Natural killer cell treated with Interleukin-12 subunit alpha and Interleukin-12 subunit beta and Interleukin-15 and Interleukin-18, amount 100 ng/mL, for 72 hours (primary cell): ENCODE measurements at regions not wholly inside any gene's neighbourhood (a gene's known extent, or its start where the extent isn't known, plus 50 kb on each side); places are given as distances from the start of the nearest gene placed in this dataset.

Experiments
- ATAC-seq, 2 donors: fragments of 150-1000 bp; cut with Tn5 transposase in 1 of 2; sonication (Bioruptor Pico), chemical (Tn5 transposase) in 1 of 2; 2 replicates each; pipeline ENCODE4 v1.10.0; 2021
- DNase-seq: peaks from one replicate; pipeline ENCODE4 v3.0.0; 2022; ENCODE audit warnings: low spot score
- H3K27ac Mint-ChIP-seq, 2 donors: 1 replicate in 1 of 2; 2 replicates in 1 of 2; pipeline ENCODE4 v1.8.0; 2022; ENCODE audit warnings: mixed read lengths in 2 of 2, mild to moderate bottlenecking in 1 of 2, moderate library complexity in 1 of 2
- H3K27me3 Mint-ChIP-seq, 2 donors: 1 replicate in 1 of 2; 2 replicates in 1 of 2; pipeline ENCODE4 v1.8.0; 2022; ENCODE audit warnings: mixed read lengths in 2 of 2
- H3K36me3 Mint-ChIP-seq: one replicate; pipeline ENCODE4 v1.8.0; 2022; ENCODE audit warnings: mixed read lengths
- H3K4me1 Mint-ChIP-seq, 2 donors: 1 replicate in 1 of 2; 2 replicates in 1 of 2; pipeline ENCODE4 v1.8.0; 2022; ENCODE audit warnings: low read depth in 2 of 2, mixed read lengths in 2 of 2, mild to moderate bottlenecking in 1 of 2
- H3K4me3 Mint-ChIP-seq: one replicate; pipeline ENCODE4 v1.8.0; 2022; ENCODE audit warnings: mixed read lengths
- H3K9me3 Mint-ChIP-seq: 2 replicates; pipeline ENCODE4 v1.8.0; 2022; ENCODE audit warnings: mixed read lengths

GRCh38 chr14:83101846-83102245 lies 1568.2 kb upstream of the SEL1L start:
- DNase-seq (no peak), ATAC-seq (no peak)
- H3K4me1 Mint-ChIP-seq: no peaks in the 10 kb centered on the region
- H3K9me3 Mint-ChIP-seq: peaks cover 11% of the 10 kb centered on the region
- no peak overlapping the region for H3K4me3 Mint-ChIP-seq
- no peaks in the 10 kb centered on the region for H3K36me3 Mint-ChIP-seq
- H3K27me3 Mint-ChIP-seq: no peaks in the 10 kb centered on the region
- no peak overlapping the region for H3K27ac Mint-ChIP-seq

GRCh38 chr14:83118029-83118428 lies 1584.4 kb upstream of the SEL1L start:
- Mint-ChIP-seq H3K27me3 (no peaks in the 10 kb centered on the region), H3K27ac (no peak overlapping the region), H3K4me3 (no peak overlapping the region), H3K36me3 (peaks cover 5% of the 10 kb centered on the region), H3K4me1 (no peaks in the 10 kb centered on the region), H3K9me3 (peaks cover 12% of the 10 kb centered on the region)
- DNase-seq (no peak), ATAC-seq (no peak)

GRCh38 chr14:83120187-83120586 lies 1586.5 kb upstream of the SEL1L start:
- Mint-ChIP-seq H3K36me3 (peaks cover 10% of the 10 kb centered on the region), H3K9me3 (peaks cover 13% of the 10 kb centered on the region), H3K4me1 (no peaks in the 10 kb centered on the region), H3K4me3 (no peak overlapping the region), H3K27ac (no peak overlapping the region), H3K27me3 (no peaks in the 10 kb centered on the region)
- DNase-seq: no peak
- ATAC-seq: no peak

- H3K27me3 Mint-ChIP-seq: no peaks in the 10 kb centered on the region
- no peak overlapping the region for H3K27ac Mint-ChIP-seq
- H3K4me1 Mint-ChIP-seq: no peaks in the 10 kb centered on the region
- peaks cover 24% of the 10 kb centered on the region for H3K9me3 Mint-ChIP-seq
- DNase-seq (no peak), ATAC-seq (no peak)
- no peak overlapping the region for H3K4me3 Mint-ChIP-seq
- peaks cover 6% of the 10 kb centered on the region for H3K36me3 Mint-ChIP-seq
Measured at GRCh38 chr14:83126076-83126475, 1592.4 kb upstream of the SEL1L start.

DNA sequence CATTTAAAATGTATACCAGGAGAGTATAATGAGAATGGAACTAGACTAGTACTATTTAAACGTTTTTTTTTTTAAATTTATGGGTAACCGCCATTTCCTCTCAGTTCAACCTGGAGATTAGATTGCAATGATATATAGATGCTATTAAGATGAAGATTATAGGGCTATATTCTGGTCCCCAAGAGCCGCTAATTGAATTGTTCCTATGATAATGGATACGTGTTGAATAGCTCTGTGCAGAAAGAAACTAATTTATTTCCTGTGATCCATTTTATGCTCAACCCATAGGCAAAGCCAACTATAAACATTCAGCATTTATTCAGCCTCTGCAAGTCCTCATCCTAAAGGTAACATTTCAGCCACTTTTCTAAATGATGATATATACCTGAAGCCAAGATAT lies 1595.1 kb upstream of the SEL1L start:
- DNase-seq (no peak), ATAC-seq (no peak)
- Mint-ChIP-seq H3K4me1 (no peaks in the 10 kb centered on the region), H3K36me3 (peaks cover 6% of the 10 kb centered on the region), H3K4me3 (no peak overlapping the region), H3K27me3 (no peaks in the 10 kb centered on the region), H3K9me3 (peaks cover 20% of the 10 kb centered on the region), H3K27ac (no peak overlapping the region)

GRCh38 chr14:83129496-83129895 lies 1595.8 kb upstream of the SEL1L start:
- DNase-seq (no peak), ATAC-seq (no peak)
- H3K36me3 Mint-ChIP-seq: peaks cover 6% of the 10 kb centered on the region
- no peaks in the 10 kb centered on the region for H3K4me1 Mint-ChIP-seq
- peaks cover 20% of the 10 kb centered on the region for H3K9me3 Mint-ChIP-seq
- H3K4me3 Mint-ChIP-seq: no peak overlapping the region
- no peaks in the 10 kb centered on the region for H3K27me3 Mint-ChIP-seq
- no peak overlapping the region for H3K27ac Mint-ChIP-seq

DNA sequence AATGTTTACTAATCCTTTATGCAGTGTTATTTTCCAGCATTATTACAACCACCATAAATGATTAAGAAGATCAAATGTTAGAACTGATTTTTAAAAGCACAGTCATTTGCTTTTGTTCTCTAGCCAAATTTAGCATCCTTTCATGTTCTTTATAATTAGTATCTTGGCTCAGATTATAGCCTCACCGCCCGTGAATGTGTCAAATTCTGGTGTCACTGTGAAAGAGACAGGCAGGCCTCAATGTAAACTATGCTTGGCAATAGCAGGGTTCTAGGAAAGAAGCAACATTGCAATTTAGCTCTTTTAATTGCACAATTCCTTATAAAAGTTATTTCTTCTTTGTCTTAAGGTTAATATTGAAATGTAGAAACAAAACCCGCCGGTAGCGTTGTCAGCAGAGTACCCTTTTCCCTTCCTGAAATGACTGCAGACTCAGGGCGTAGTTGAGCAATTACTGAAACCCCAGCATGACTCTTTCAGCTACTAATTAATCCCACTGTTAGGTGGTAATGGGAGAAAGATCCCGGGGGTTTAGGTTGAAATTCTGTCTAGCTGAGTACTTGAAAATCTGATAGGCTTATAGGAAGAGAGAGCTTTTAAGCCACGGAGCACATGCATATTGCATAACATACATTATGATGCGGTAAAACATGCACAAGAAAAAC lies 1600.5 kb upstream of the SEL1L start:
- DNase-seq (no peak), ATAC-seq (no peak)
- no peaks in the 10 kb centered on the region for H3K27me3 Mint-ChIP-seq
- H3K27ac Mint-ChIP-seq: no peak overlapping the region
- no peaks in the 10 kb centered on the region for H3K36me3 Mint-ChIP-seq
- H3K4me3 Mint-ChIP-seq: no peak overlapping the region
- H3K4me1 Mint-ChIP-seq: no peaks in the 10 kb centered on the region
- H3K9me3 Mint-ChIP-seq: peaks cover 5% of the 10 kb centered on the region

GRCh38 chr14:83140756-83141155 lies 1607.1 kb upstream of the SEL1L start:
- ATAC-seq: no peak
- Mint-ChIP-seq H3K27ac (no peak overlapping the region), H3K9me3 (peaks cover 9% of the 10 kb centered on the region), H3K36me3 (peaks cover 4% of the 10 kb centered on the region), H3K4me1 (no peaks in the 10 kb centered on the region), H3K4me3 (no peak overlapping the region), H3K27me3 (no peaks in the 10 kb centered on the region)
- no peak for DNase-seq

- Mint-ChIP-seq H3K27me3 (no peaks in the 10 kb centered on the region), H3K4me1 (no peaks in the 10 kb centered on the region), H3K4me3 (no peak overlapping the region), H3K36me3 (peaks cover 13% of the 10 kb centered on the region), H3K27ac (no peak overlapping the region), H3K9me3 (peaks cover 19% of the 10 kb centered on the region)
- no peak for DNase-seq
- ATAC-seq: no peak
Measured at GRCh38 chr14:83147006-83147405, 1613.4 kb upstream of the SEL1L start.

- Mint-ChIP-seq H3K9me3 (peaks cover 17% of the 10 kb centered on the region), H3K27me3 (no peaks in the 10 kb centered on the region), H3K36me3 (peaks cover 9% of the 10 kb centered on the region), H3K27ac (no peak overlapping the region), H3K4me3 (no peak overlapping the region), H3K4me1 (no peaks in the 10 kb centered on the region)
- ATAC-seq: no peak
- DNase-seq: no peak
Measured at GRCh38 chr14:83151571-83151970, 1617.9 kb upstream of the SEL1L start.

DNA sequence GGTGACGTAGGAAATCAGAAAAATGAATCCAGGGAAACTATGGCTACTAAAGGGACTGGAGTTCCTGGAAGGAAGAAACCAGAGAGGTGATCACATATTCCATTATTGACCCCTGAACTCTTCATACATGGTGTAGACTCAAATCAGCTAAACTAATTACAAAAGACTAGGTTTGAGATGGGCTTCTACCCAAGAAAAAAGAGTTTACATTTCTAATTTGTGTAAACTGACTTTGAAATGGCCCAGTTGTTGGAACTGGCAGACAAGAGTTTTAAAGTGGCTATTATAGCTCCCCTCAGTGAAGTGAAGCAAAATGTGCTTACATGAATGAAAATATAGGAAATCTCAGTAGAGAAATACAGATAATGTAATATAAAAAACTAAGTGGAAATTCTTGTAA lies 1619.4 kb upstream of the SEL1L start:
- ATAC-seq (no peak), DNase-seq (no peak)
- no peak overlapping the region for H3K27ac Mint-ChIP-seq
- no peaks in the 10 kb centered on the region for H3K4me1 Mint-ChIP-seq
- H3K27me3 Mint-ChIP-seq: no peaks in the 10 kb centered on the region
- peaks cover 7% of the 10 kb centered on the region for H3K36me3 Mint-ChIP-seq
- H3K9me3 Mint-ChIP-seq: peaks cover 20% of the 10 kb centered on the region
- no peak overlapping the region for H3K4me3 Mint-ChIP-seq

DNA sequence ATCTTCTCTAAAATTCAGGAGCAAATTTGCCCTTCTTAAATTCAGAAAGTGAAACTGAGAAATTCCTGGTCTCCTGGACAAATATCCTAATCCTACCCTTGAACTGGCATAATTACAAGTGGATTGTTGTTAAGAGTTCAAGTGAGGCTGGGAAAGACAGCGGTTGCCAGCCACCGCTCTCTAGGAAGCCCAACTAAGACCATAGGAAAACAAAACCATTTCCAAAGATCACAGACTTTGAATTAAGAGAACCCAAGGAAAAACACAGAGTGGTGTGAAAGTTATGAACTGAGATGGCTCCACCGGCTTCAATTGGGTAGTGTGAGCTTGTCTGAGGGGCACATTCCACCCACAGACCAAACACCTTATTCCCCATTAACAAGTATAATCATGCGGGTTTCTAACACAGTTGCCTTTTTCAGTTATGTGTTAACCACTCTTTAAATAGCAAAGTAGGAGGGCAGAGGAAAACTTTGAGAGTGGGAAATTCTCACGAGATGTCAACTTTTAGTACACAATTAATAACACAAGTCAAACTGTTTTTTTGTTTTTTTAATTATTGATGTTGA lies 1628.8 kb upstream of the SEL1L start:
- Mint-ChIP-seq H3K27ac (no peak overlapping the region), H3K36me3 (no peaks in the 10 kb centered on the region), H3K4me3 (no peak overlapping the region), H3K9me3 (peaks cover 13% of the 10 kb centered on the region), H3K27me3 (no peaks in the 10 kb centered on the region), H3K4me1 (no peaks in the 10 kb centered on the region)
- DNase-seq: no peak
- ATAC-seq: no peak

DNA sequence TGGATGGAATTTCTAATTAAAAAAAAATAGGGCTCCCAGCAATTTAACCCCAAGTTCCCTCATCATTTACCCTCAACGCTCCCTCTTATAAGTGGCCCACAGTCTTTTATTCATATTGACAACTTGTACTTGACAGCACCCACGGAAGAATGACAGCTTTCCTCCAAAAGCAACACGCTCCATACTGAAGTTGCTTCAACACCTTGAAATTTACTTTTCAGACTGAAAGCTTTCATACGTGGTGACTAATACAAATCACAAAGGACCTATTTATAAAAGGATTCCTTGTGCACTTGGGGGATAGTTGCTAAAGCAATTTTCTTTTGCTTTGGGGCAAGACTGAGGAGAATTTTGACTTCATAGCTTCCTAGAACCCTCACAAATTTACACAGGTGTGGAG lies 1629.4 kb upstream of the SEL1L start:
- Mint-ChIP-seq H3K4me1 (no peaks in the 10 kb centered on the region), H3K27me3 (no peaks in the 10 kb centered on the region), H3K9me3 (peaks cover 16% of the 10 kb centered on the region), H3K27ac (no peak overlapping the region), H3K4me3 (no peak overlapping the region), H3K36me3 (no peaks in the 10 kb centered on the region)
- no peak for ATAC-seq
- DNase-seq: no peak

- no peak for ATAC-seq
Measured at GRCh38 chr14:83164016-83164415, 1630.4 kb upstream of the SEL1L start.

DNA sequence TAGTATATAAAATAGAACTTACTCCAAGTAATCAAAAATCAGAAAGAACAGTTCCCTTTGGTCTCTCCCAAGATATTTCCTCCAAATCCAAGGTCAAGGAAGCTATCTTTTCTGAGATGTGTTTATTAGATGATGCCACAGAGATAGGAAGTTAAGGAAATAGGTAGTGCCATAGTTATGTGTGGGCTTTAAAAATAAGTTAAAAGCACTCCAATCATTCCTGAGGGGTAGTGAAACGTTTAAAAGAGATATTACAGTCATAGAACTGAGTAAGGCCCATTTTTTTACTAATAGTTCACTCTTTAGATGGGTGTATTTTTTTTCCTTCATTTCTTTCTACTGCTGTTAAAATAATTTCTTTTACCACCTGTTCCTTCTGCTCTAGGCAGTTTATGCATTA lies 1630.9 kb upstream of the SEL1L start:
- no peaks in the 10 kb centered on the region for H3K36me3 Mint-ChIP-seq
- H3K4me1 Mint-ChIP-seq: no peaks in the 10 kb centered on the region
- no peak for ATAC-seq
- peaks cover 16% of the 10 kb centered on the region for H3K9me3 Mint-ChIP-seq
- DNase-seq: no peak
- H3K27ac Mint-ChIP-seq: no peak overlapping the region
- H3K4me3 Mint-ChIP-seq: no peak overlapping the region
- H3K27me3 Mint-ChIP-seq: no peaks in the 10 kb centered on the region

More at GRCh38 chr14:83164016-83164415, 1630.4 kb upstream of the SEL1L start:
- Mint-ChIP-seq H3K27ac (no peak overlapping the region), H3K27me3 (no peaks in the 10 kb centered on the region), H3K36me3 (no peaks in the 10 kb centered on the region), H3K4me3 (no peak overlapping the region), H3K4me1 (no peaks in the 10 kb centered on the region), H3K9me3 (peaks cover 16% of the 10 kb centered on the region)
- DNase-seq: no peak
